DND-41 (cell line): ENCODE measurements at regions not wholly inside any gene's neighbourhood (a gene's known extent, or its start where the extent isn't known, plus 50 kb on each side); places are given as distances from the start of the nearest gene placed in this dataset.

Experiments used
- ATAC-seq: fragments of 200-7000 bp; cut with Tn5 transposase; 3 replicates; pipeline ENCODE4 v1.9.1; 2021; ENCODE audit warnings: low read depth; ENCODE audit not compliant: insufficient read depth
- DNase-seq: peaks from one replicate; pipeline ENCODE4 v3.0.0-alpha.2; 2020
- H2AFZ ChIP-seq: 2 replicates; pipeline ENCODE4 v1.6.0; 2012; ENCODE audit warnings: low read depth, low read length
- H3K27ac ChIP-seq: 2 replicates; pipeline ENCODE4 v1.5.1; 2012; ENCODE audit warnings: low read length, inconsistent platforms
- H3K27me3 ChIP-seq: fragments of 200-600 bp; sonication (generic); 2 replicates; pipeline ENCODE4 v1.6.0; 2012; ENCODE audit warnings: low read length, mild to moderate bottlenecking, inconsistent platforms; ENCODE audit not compliant: insufficient read depth, poor library complexity
- H3K36me3 ChIP-seq: 2 replicates; pipeline ENCODE4 v1.5.1; 2012; ENCODE audit warnings: low read length, inconsistent platforms; ENCODE audit not compliant: insufficient read depth
- H3K4me1 ChIP-seq: 2 replicates; pipeline ENCODE4 v1.5.1; 2012; ENCODE audit warnings: mild to moderate bottlenecking, low read length; ENCODE audit not compliant: insufficient read depth
- H3K4me2 ChIP-seq: 2 replicates; pipeline ENCODE4 v1.6.0; 2012; ENCODE audit warnings: mild to moderate bottlenecking, moderate library complexity, low read length, inconsistent platforms; ENCODE audit not compliant: insufficient read depth
- H3K4me3 ChIP-seq, 2 experiments: fragments of 200-600 bp in 1 of 2; shearing (Covaris generic) in 1 of 2; 2 replicates each; pipeline ENCODE4 v1.5.1; 2012 to 2016; ENCODE audit warnings: inconsistent platforms in 2 of 2, low read length in 2 of 2, mild to moderate bottlenecking in 2 of 2, low read depth in 1 of 2, moderate library complexity in 1 of 2
- H3K79me2 ChIP-seq: 2 replicates; pipeline ENCODE4 v1.6.0; 2012; ENCODE audit warnings: low read length, inconsistent platforms; ENCODE audit not compliant: insufficient read depth
- H3K9ac ChIP-seq: 2 replicates; pipeline ENCODE4 v1.6.0; 2012; ENCODE audit warnings: low read depth, mild to moderate bottlenecking, inconsistent platforms, low read length, moderate library complexity
- H3K9me3 ChIP-seq: 2 replicates; pipeline ENCODE4 v1.5.1; 2012; ENCODE audit warnings: low read length, moderate library complexity, mild to moderate bottlenecking, inconsistent platforms; ENCODE audit not compliant: insufficient read depth, severe bottlenecking
- H4K20me1 ChIP-seq: 2 replicates; pipeline ENCODE4 v1.6.0; 2012; ENCODE audit warnings: low read length; ENCODE audit not compliant: insufficient read depth
- CTCF ChIP-seq: IDR thresholded peaks from 2 replicates; pipeline ENCODE4 v1.5.1; 2012; ENCODE audit warnings: borderline replicate concordance, low read length, moderate library complexity, mild to moderate bottlenecking; ENCODE audit not compliant: poor library complexity, severe bottlenecking; ENCODE audit errors: extremely low read depth
- EZH2 ChIP-seq: IDR thresholded peaks from 3 replicates; pipeline ENCODE4 v1.6.1; 2012; ENCODE audit warnings: borderline replicate concordance, low read depth, mild to moderate bottlenecking, moderate library complexity, low read length, inconsistent platforms; ENCODE audit not compliant: severe bottlenecking

DNA sequence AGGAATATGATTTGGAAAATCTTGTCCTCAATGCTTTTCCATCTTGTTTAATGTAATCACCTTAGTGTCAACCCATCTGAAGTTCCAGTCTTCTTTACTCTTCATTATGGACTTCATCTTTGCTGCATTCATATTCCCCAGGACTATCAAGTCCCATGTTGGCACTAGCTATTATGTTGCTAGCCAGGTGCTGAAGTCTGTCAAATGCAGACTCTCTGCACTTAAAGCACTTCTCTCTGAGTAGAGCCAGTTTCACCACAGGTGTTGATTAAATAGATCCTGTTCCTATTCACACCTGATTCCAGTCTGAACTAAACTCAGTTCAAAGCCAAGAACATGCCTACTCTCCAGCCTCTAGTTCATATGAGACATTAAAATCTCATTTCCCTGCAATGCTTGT is 75.0 kb upstream of the PKN2 start:
- Histone ChIP-seq H3K9me3 (no peaks in the 10 kb centered on the region), H3K36me3 (no peaks in the 10 kb centered on the region), H3K27me3 (peaks cover 4% of the 10 kb centered on the region), H2AFZ (no peak overlapping the region), H4K20me1 (no peaks in the 10 kb centered on the region), H3K27ac (no peak overlapping the region), H3K4me3 (no peak overlapping the region), H3K9ac (no peak overlapping the region), H3K4me1 (no peaks in the 10 kb centered on the region), H3K79me2 (no peaks in the 10 kb centered on the region), H3K4me2 (no peak overlapping the region)
- DNase-seq (no peak), ATAC-seq (no peak; the same call in 2 of the 3 replicates)
- TF ChIP-seq EZH2 = no peak
- no peak for TF ChIP-seq CTCF

DNA sequence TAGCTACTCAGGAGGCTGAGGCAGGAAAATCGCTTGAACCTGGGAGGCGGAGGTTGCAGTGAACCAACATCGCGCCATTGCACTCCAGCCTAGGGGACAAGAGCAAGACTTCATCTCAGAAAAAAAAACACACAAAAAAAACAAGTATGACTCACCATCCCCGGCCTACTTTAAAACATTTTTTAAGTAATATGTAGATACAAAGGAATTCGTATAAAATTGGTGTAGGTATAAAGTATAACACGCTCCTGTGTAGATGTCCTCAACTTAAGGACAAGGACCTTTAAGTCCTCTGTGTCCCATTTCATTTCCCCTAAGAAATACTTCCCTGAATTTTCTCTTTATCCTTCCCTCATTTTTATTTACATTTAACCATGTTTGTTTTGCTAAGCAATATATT is 73.4 kb upstream of the PKN2 start:
- no peak overlapping the region for H2AFZ ChIP-seq
- no peaks in the 10 kb centered on the region for H3K36me3 ChIP-seq
- no peak overlapping the region for H3K4me2 ChIP-seq
- TF ChIP-seq CTCF = no peak
- TF ChIP-seq EZH2 = no peak
- no peaks in the 10 kb centered on the region for H3K4me1 ChIP-seq
- DNase-seq (no peak), ATAC-seq (no peak)
- H4K20me1 ChIP-seq = no peaks in the 10 kb centered on the region
- H3K79me2 ChIP-seq = no peaks in the 10 kb centered on the region
- H3K27me3 ChIP-seq = peaks cover 4% of the 10 kb centered on the region
- no peak overlapping the region for H3K4me3 ChIP-seq
- no peak overlapping the region for H3K27ac ChIP-seq
- H3K9ac ChIP-seq = no peak overlapping the region
- no peaks in the 10 kb centered on the region for H3K9me3 ChIP-seq

DNA sequence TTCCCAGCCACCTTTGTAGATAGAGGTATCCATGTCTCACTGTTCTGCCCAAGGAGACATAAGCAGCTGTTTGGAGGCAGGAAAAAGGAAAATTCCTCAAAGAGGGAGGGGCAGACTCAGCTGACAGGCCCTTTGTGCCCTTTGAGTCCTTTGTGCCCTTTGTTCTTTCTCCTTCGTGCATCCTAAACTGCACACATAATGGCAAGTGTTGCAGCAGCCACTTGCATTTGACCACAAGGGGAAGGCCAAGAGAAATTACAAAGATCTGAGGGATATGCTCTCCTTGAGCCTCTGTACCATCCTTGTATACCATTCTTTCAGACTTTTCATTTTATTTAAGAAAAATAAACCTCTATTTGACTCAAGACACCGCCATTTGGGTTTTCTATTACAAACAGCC is 71.8 kb upstream of the PKN2 start:
- DNase-seq = no peak
- no peak for ATAC-seq
- Histone ChIP-seq H3K36me3 (no peaks in the 10 kb centered on the region), H2AFZ (no peak overlapping the region), H3K27ac (no peak overlapping the region), H3K4me1 (no peaks in the 10 kb centered on the region), H3K27me3 (no peaks in the 10 kb centered on the region), H3K79me2 (no peaks in the 10 kb centered on the region), H3K9me3 (no peaks in the 10 kb centered on the region), H3K4me3 (no peak overlapping the region), H4K20me1 (no peaks in the 10 kb centered on the region), H3K9ac (no peak overlapping the region), H3K4me2 (no peak overlapping the region)
- TF ChIP-seq CTCF (no peak), EZH2 (no peak)

GRCh38 chr1:88612773-88613172 is 71.3 kb upstream of the PKN2 start:
- no peaks in the 10 kb centered on the region for H3K79me2 ChIP-seq
- no peaks in the 10 kb centered on the region for H3K36me3 ChIP-seq
- H4K20me1 ChIP-seq = no peaks in the 10 kb centered on the region
- TF ChIP-seq EZH2 = no peak
- no peak for TF ChIP-seq CTCF
- DNase-seq = no peak
- peaks cover under 1% of the 10 kb centered on the region for H3K9me3 ChIP-seq
- no peak overlapping the region for H3K4me3 ChIP-seq
- H3K9ac ChIP-seq = no peak overlapping the region
- H3K27ac ChIP-seq = no peak overlapping the region
- H3K4me1 ChIP-seq = no peaks in the 10 kb centered on the region
- H3K4me2 ChIP-seq = no peak overlapping the region
- no peaks in the 10 kb centered on the region for H3K27me3 ChIP-seq
- no peak for ATAC-seq
- no peak overlapping the region for H2AFZ ChIP-seq
